Activated B cell treated with CpG ODN at 0.5 μM for 24 hours (primary cell): ENCODE measurements at regions not wholly inside any gene's neighbourhood (a gene's known extent, or its start where the extent isn't known, plus 50 kb on each side); places are given as distances from the start of the nearest gene placed in this dataset.

Experiments used
- ATAC-seq: fragments of 200-7000 bp; cut with Tn5 transposase; one replicate; pipeline ENCODE4 v1.10.0; 2021; ENCODE audit warnings: low read depth, mild to moderate bottlenecking, moderate library complexity
- CTCF ChIA-PET: fragments of 350-600 bp; sonication (Branson Sonifier 250); formaldehyde crosslinking; loops from one replicate; lab custom pipeline; 2021; ENCODE audit warnings: antibody characterized with exemption; lab: Charles Lee
- POLR2A ChIA-PET: fragments of 350-600 bp; sonication (Branson Sonifier 250); formaldehyde crosslinking; loops from one replicate; lab custom pipeline; 2021; ENCODE audit warnings: antibody characterized with exemption; lab: Charles Lee
- DNase-seq: peaks from one replicate; pipeline ENCODE4 v3.0.0; 2022
- H3K27ac Mint-ChIP-seq: one replicate; pipeline ENCODE4 v1.8.0; 2020; ENCODE audit warnings: mixed read lengths
- H3K27me3 Mint-ChIP-seq: one replicate; pipeline ENCODE4 v1.8.0; 2021; ENCODE audit warnings: mixed read lengths
- H3K36me3 Mint-ChIP-seq: one replicate; pipeline ENCODE4 v1.8.0; 2021; ENCODE audit warnings: low read depth, mixed read lengths
- H3K4me1 Mint-ChIP-seq: one replicate; pipeline ENCODE4 v1.8.0; 2021; ENCODE audit warnings: mixed read lengths
- H3K4me3 Mint-ChIP-seq: one replicate; pipeline ENCODE4 v1.8.0; 2020; ENCODE audit warnings: mild to moderate bottlenecking, mixed read lengths
- H3K9me3 Mint-ChIP-seq: one replicate; pipeline ENCODE4 v1.8.0; 2020; ENCODE audit warnings: mixed read lengths
- intact Hi-C: fragments of 100-400 bp; cut with micrococcal nuclease; formaldehyde crosslinking; loops from one replicate; pipeline ENCODE4 v1.15.1; 2024
- TF ChIP-seq, protein P1 (sequence below): fragments of 200-600 bp; IDR thresholded peaks from one replicate; pipeline ENCODE4 v1.8.0; 2022; ENCODE audit warnings: antibody characterized with exemption, mild to moderate bottlenecking

GRCh38 chr5:102624405-102624804 lies 125.6 kb upstream of the SLCO6A1 start:
- no peaks in the 10 kb centered on the region for H3K36me3 Mint-ChIP-seq

DNA sequence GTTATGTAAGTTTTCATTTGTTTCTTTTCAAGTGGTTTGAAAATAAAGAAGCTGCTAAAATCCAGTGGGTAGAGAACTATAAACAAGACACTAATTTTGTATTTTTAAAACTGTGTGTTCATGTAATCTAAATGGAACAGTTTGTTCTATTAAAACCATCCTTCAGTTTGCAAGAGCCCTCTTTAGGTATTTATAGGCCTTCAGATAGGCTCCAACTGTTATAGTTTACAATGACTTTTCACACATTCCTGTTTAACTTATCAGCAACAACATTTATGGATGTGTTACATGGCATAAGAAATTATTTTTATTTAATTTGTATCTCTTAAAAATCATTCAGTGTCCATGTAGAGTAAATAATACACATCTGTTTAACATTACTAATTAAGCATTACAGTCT lies 126.7 kb upstream of the SLCO6A1 start:
- H3K4me1 Mint-ChIP-seq = peaks cover 4% of the 10 kb centered on the region
- peaks cover 6% of the 10 kb centered on the region for H3K9me3 Mint-ChIP-seq
- no peaks in the 10 kb centered on the region for H3K27me3 Mint-ChIP-seq
- ATAC-seq = no peak
- intact Hi-C loops = no loop called here
- ChIA-PET POLR2A (no interaction called here), CTCF (no interaction called here)
- H3K27ac Mint-ChIP-seq = no peak overlapping the region
- H3K4me3 Mint-ChIP-seq = no peak overlapping the region
- TF ChIP-seq, protein P1, sequence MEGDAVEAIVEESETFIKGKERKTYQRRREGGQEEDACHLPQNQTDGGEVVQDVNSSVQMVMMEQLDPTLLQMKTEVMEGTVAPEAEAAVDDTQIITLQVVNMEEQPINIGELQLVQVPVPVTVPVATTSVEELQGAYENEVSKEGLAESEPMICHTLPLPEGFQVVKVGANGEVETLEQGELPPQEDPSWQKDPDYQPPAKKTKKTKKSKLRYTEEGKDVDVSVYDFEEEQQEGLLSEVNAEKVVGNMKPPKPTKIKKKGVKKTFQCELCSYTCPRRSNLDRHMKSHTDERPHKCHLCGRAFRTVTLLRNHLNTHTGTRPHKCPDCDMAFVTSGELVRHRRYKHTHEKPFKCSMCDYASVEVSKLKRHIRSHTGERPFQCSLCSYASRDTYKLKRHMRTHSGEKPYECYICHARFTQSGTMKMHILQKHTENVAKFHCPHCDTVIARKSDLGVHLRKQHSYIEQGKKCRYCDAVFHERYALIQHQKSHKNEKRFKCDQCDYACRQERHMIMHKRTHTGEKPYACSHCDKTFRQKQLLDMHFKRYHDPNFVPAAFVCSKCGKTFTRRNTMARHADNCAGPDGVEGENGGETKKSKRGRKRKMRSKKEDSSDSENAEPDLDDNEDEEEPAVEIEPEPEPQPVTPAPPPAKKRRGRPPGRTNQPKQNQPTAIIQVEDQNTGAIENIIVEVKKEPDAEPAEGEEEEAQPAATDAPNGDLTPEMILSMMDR = no peak
- H3K36me3 Mint-ChIP-seq = no peaks in the 10 kb centered on the region
- no peak for DNase-seq

More at GRCh38 chr5:102624405-102624804, 125.6 kb upstream of the SLCO6A1 start:
- Mint-ChIP-seq H3K27me3 (no peaks in the 10 kb centered on the region), H3K4me3 (no peak overlapping the region), H3K9me3 (peaks cover 6% of the 10 kb centered on the region), H3K27ac (no peak overlapping the region), H3K4me1 (peaks cover 4% of the 10 kb centered on the region)
- ChIA-PET POLR2A (no interaction called here), CTCF (no interaction called here)
- TF ChIP-seq, protein P1 = no peak
- DNase-seq = no peak
- ATAC-seq = no peak
- intact Hi-C loops = no loop called here

DNA sequence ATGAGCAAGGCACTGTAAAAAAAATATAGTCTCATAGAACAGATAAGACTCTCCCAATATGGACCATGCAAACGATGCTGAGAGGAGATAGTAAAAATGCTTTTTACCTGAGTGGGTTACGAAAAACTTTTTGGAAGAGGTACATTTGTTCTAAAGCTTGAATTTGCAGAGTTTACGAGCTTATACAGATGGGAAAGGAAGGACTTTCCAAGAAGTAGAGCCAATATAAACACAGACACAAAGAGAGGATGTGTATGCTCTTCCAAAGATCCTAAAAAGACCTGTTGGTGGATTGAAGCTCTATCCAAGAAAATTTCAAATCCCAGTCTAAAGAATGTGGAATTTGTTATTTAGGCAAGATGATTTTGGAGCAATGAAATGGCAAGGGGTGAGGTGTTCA lies 127.1 kb upstream of the SLCO6A1 start:
- ATAC-seq (no peak), DNase-seq (no peak)
- intact Hi-C loops = no loop called here
- CTCF ChIA-PET = no interaction called here
- Mint-ChIP-seq H3K4me3 (no peak overlapping the region), H3K9me3 (peaks cover 2% of the 10 kb centered on the region), H3K27me3 (no peaks in the 10 kb centered on the region), H3K4me1 (peaks cover 4% of the 10 kb centered on the region), H3K36me3 (no peaks in the 10 kb centered on the region), H3K27ac (no peak overlapping the region)
- POLR2A ChIA-PET = no interaction called here
- TF ChIP-seq, protein P1 = no peak

GRCh38 chr5:102627315-102627714 lies 127.8 kb upstream of the PAM start:
- TF ChIP-seq, protein P1 = no peak
- DNase-seq (no peak), ATAC-seq (no peak)
- H3K27ac Mint-ChIP-seq = no peak overlapping the region
- H3K4me1 Mint-ChIP-seq = peaks cover 3% of the 10 kb centered on the region
- ChIA-PET CTCF (no interaction called here), POLR2A (no interaction called here)
- no peaks in the 10 kb centered on the region for H3K36me3 Mint-ChIP-seq
- intact Hi-C loops = no loop called here
- peaks cover 6% of the 10 kb centered on the region for H3K9me3 Mint-ChIP-seq
- H3K4me3 Mint-ChIP-seq = no peak overlapping the region
- no peaks in the 10 kb centered on the region for H3K27me3 Mint-ChIP-seq

DNA sequence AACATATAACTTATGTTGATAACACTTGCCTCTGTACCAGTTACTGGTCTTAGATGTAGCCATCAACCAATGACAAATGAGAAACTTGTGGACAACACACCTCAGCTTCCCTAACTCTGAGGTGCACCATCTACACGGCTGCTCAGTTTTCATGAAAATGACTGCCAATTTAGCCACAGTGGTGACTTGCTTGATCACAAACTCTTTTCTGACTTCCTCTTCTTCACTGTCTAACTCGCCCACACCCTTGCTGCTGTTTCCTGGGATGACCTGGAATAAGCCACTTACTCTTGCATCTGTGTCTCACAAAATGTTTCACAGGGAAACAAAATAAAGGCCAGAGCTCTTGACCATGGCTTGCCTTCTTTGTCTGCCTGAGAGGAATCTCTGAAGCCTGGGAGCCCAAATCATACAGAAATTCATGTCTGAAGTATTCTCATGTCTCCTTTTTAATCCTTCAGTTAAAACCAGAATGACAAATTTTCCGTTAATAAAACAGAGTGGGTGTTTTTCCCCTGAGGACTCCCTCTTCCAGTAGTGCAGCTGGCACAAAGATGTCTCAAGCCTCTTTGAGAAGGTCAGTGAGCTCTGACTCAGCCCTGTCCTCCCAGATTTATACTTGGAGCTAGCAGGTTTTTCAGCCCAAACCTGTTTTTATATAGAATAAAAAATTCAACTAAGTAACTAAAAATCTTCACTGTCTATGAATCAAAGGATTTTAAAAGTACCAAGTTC lies 126.5 kb upstream of the PAM start:
- intact Hi-C loops = no loop called here
- CTCF ChIA-PET = no interaction called here
- ATAC-seq (no peak), DNase-seq (no peak)
- H3K27ac Mint-ChIP-seq = no peak overlapping the region
- H3K4me1 Mint-ChIP-seq = peaks cover 2% of the 10 kb centered on the region
- no peaks in the 10 kb centered on the region for H3K36me3 Mint-ChIP-seq
- no peaks in the 10 kb centered on the region for H3K27me3 Mint-ChIP-seq
- H3K4me3 Mint-ChIP-seq = no peak overlapping the region
- H3K9me3 Mint-ChIP-seq = peaks cover 9% of the 10 kb centered on the region
- POLR2A ChIA-PET = no interaction called here
- TF ChIP-seq, protein P1 = no peak
